ENCODE measurements at regions not wholly inside any gene's neighbourhood (a gene's known extent, or its start where the extent isn't known, plus 50 kb on each side); places are given as distances from the start of the nearest gene placed in this dataset.

GRCh38 chr7:106600569-106601373, 60.2 kb downstream of the CCDC71L start:
- H3K4me3 ChIP-seq (ENCODE audit: low read depth, low read length) = no peak overlapping the region
- CTCF ChIA-PET = no interaction called here
- POLR2A ChIA-PET = no interaction called here
- H3K27me3 ChIP-seq (ENCODE audit: control insufficient read depth, insufficient read depth, low read length) = no peaks in the 10 kb centered on the region
- H3K27ac ChIP-seq (ENCODE audit: low read depth, low read length) = no peak overlapping the region
- TF ChIP-seq CTCF (IDR thresholded peaks at IDR 0.05; ENCODE audit: low read depth, low read length) = no peak
- DNase-seq (ENCODE audit: low read depth, low spot score) = no peak
- H3K9me3 ChIP-seq (ENCODE audit: control insufficient read depth, insufficient read depth, low read length) = no peaks in the 10 kb centered on the region

GRCh38 chr7:106599343-106599698, 61.6 kb downstream of the CCDC71L start:
- Histone ChIP-seq H3K9me3 (ENCODE audit: control insufficient read depth, insufficient read depth, low read length) (no peaks in the 10 kb centered on the region), H3K27ac (ENCODE audit: low read depth, low read length) (no peak overlapping the region), H3K4me3 (ENCODE audit: low read depth, low read length) (no peak overlapping the region), H3K27me3 (ENCODE audit: control insufficient read depth, insufficient read depth, low read length) (no peaks in the 10 kb centered on the region)
- ChIA-PET CTCF (interaction anchor here (0.8 to 1.9 kb wide), 2 partner anchors 56 to 137 kb away, joined by 3 to 13 read pairs; no protein-coding TSS in a partner anchor), POLR2A (interaction anchor here (0.6 kb wide), 1 partner anchor 375 kb away, joined by 3 read pairs; no protein-coding TSS in a partner anchor)
- no peak for DNase-seq (ENCODE audit: low read depth, low spot score)
- TF ChIP-seq CTCF (IDR thresholded peaks at IDR 0.05; ENCODE audit: low read depth, low read length) = no peak

DNA sequence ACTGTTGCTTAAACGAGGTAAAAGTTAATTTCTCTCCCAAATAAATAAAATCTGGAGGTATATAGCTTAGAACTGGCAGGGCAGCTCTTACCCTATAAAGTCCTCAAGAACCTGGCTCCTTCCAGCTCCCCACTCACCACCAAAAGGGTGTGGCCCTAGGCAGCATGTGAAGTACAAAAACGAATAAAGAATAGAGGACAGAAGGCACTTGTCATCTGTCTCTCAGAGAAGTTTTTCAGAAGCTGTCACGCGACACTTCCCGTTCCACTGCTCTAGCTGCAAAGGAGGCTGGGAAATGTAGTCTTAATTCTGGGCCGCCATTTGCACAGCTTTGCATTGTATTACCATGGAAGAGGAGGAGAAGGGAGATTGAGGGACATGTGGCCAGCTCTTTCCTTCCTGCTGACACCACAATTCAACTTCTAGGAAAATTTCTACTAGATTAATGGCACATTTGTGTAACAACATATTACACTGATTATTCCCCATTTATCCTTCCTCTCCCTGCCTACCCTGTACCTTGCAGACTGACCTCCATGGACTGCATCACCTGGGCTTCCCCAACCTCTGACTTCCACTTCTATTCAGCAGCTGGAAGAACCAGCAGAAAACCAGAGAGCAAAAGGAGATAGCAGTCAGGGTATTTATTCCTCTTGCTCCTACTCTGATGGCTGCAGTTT, 62.2 kb downstream of the CCDC71L start:
- Histone ChIP-seq H3K9me3 (ENCODE audit: control insufficient read depth, insufficient read depth, low read length) (no peaks in the 10 kb centered on the region), H3K27me3 (ENCODE audit: control insufficient read depth, insufficient read depth, low read length) (no peaks in the 10 kb centered on the region), H3K4me3 (ENCODE audit: low read depth, low read length) (peak overlapping the region; percentile 55), H3K27ac (ENCODE audit: low read depth, low read length) (no peak overlapping the region)
- ChIA-PET POLR2A (interaction anchor here (0.6 to 0.7 kb wide), 2 partner anchors 13 to 375 kb away, joined by 3 read pairs; no protein-coding TSS in a partner anchor), CTCF (interaction anchor here (1.0 to 1.9 kb wide), 3 partner anchors 10 to 422 kb away, joined by 3 to 13 read pairs (median 7); no protein-coding TSS in a partner anchor)
- peak; percentile 29 for DNase-seq (ENCODE audit: low read depth, low spot score)
- TF ChIP-seq CTCF (IDR thresholded peaks at IDR 0.05; ENCODE audit: low read depth, low read length) = no peak

GRCh38 chr7:106597751-106598546, 63.0 kb downstream of the CCDC71L start:
- no peak overlapping the region for H3K27ac ChIP-seq (ENCODE audit: low read depth, low read length)
- H3K9me3 ChIP-seq (ENCODE audit: control insufficient read depth, insufficient read depth, low read length) = no peaks in the 10 kb centered on the region
- POLR2A ChIA-PET = interaction anchor here (0.7 kb wide), 1 partner anchor 13 kb away, joined by 3 read pairs; no protein-coding TSS in a partner anchor
- TF ChIP-seq CTCF (IDR thresholded peaks at IDR 0.05; ENCODE audit: low read depth, low read length) = no peak
- CTCF ChIA-PET = interaction anchor here (1.0 to 1.9 kb wide), 3 partner anchors 11 to 421 kb away, joined by 3 to 13 read pairs (median 7); no protein-coding TSS in a partner anchor
- no peak for DNase-seq (ENCODE audit: low read depth, low spot score)
- no peak overlapping the region for H3K4me3 ChIP-seq (ENCODE audit: low read depth, low read length)
- H3K27me3 ChIP-seq (ENCODE audit: control insufficient read depth, insufficient read depth, low read length) = no peaks in the 10 kb centered on the region

Data from AG04450 (cell line).